Globus pallidus (tissue), 1 donor: ENCODE measurements at regions not wholly inside any gene's neighbourhood (a gene's known extent, or its start where the extent isn't known, plus 50 kb on each side); places are given as distances from the start of the nearest gene placed in this dataset.

Experiments used
- DNase-seq: peaks from one replicate; pipeline ENCODE4 v3.0.0-alpha.2; 2015; ENCODE audit warnings: low spot score

GRCh38 chr2:217160978-217161973 is 301.4 kb upstream of the TNP1 start:
- DNase-seq, result peak; percentile 13

GRCh38 chr2:217160103-217160743 is 300.4 kb upstream of the TNP1 start:
- no peak for DNase-seq

- DNase-seq, result no peak
These were observed 299.1 kb upstream of the TNP1 start for GRCh38 chr2:217158928-217159327.

- no peak for DNase-seq
These were observed 297.7 kb upstream of the TNP1 start for GRCh38 chr2:217157581-217157980.

- DNase-seq, result no peak
These were observed 296.9 kb upstream of the TNP1 start for GRCh38 chr2:217156801-217157200.

GRCh38 chr2:217154923-217155322 is 295.1 kb upstream of the TNP1 start:
- no peak for DNase-seq

GRCh38 chr2:217153510-217153909 is 293.6 kb upstream of the TNP1 start:
- DNase-seq, result no peak

- no peak for DNase-seq
These were observed 293.0 kb upstream of the TNP1 start for GRCh38 chr2:217152831-217153230.

GRCh38 chr2:217151509-217152206 is 291.8 kb upstream of the TNP1 start:
- peak; percentile 59 for DNase-seq

- DNase-seq, result no peak
These were observed 290.4 kb upstream of the TNP1 start for GRCh38 chr2:217150236-217150635.

- no peak for DNase-seq
These were observed 289.3 kb upstream of the TNP1 start for GRCh38 chr2:217149087-217149660.

GRCh38 chr2:217147818-217148217 is 288.0 kb upstream of the TNP1 start:
- DNase-seq, result no peak

GRCh38 chr2:217146956-217147355 is 287.1 kb upstream of the TNP1 start:
- DNase-seq, result no peak

- no peak for DNase-seq
These were observed 282.9 kb upstream of the TNP1 start for GRCh38 chr2:217142649-217143266.

- no peak for DNase-seq
These were observed 278.4 kb upstream of the TNP1 start for GRCh38 chr2:217138284-217138683.

GRCh38 chr2:217127744-217128143 is 267.9 kb upstream of the TNP1 start:
- no peak for DNase-seq

- DNase-seq, result no peak
These were observed 265.1 kb upstream of the TNP1 start for GRCh38 chr2:217125014-217125413.

- no peak for DNase-seq
These were observed 264.2 kb upstream of the TNP1 start for GRCh38 chr2:217124050-217124449.

GRCh38 chr2:217121565-217121964 is 261.7 kb upstream of the TNP1 start:
- DNase-seq, result no peak

GRCh38 chr2:217120429-217120828 is 260.6 kb upstream of the TNP1 start:
- DNase-seq, result no peak

GRCh38 chr2:217118559-217119284 is 258.9 kb upstream of the TNP1 start:
- DNase-seq, result no peak
